Activated CD8-positive, alpha-beta T cell treated with anti-CD3 and anti-CD28 coated beads for 36 hours (primary cell): ENCODE measurements at regions not wholly inside any gene's neighbourhood (a gene's known extent, or its start where the extent isn't known, plus 50 kb on each side); places are given as distances from the start of the nearest gene placed in this dataset.

Experiments
- ATAC-seq: fragments of 200-7000 bp; cut with Tn5 transposase; one replicate; pipeline ENCODE4 v1.10.0; 2021; ENCODE audit warnings: mild to moderate bottlenecking, moderate library complexity
- CTCF ChIA-PET: fragments of 350-600 bp; sonication (Branson Sonifier 250); formaldehyde crosslinking; loops from one replicate; lab custom pipeline; 2021; ENCODE audit warnings: antibody characterized with exemption; lab: Charles Lee
- POLR2A ChIA-PET: fragments of 350-600 bp; sonication (Branson Sonifier 250); formaldehyde crosslinking; loops from one replicate; lab custom pipeline; 2021; ENCODE audit warnings: antibody characterized with exemption; lab: Charles Lee
- DNase-seq: peaks from one replicate; pipeline ENCODE4 v3.0.0-alpha.2; 2020
- H3K27ac Mint-ChIP-seq: one replicate; pipeline ENCODE4 v1.8.0; 2021; ENCODE audit warnings: mild to moderate bottlenecking, mixed read lengths
- H3K27me3 Mint-ChIP-seq: one replicate; pipeline ENCODE4 v1.8.0; 2021; ENCODE audit warnings: mixed read lengths
- H3K36me3 Mint-ChIP-seq: one replicate; pipeline ENCODE4 v1.8.0; 2021; ENCODE audit warnings: low read depth, mixed read lengths
- H3K4me1 Mint-ChIP-seq: one replicate; pipeline ENCODE4 v1.8.0; 2021; ENCODE audit warnings: low read depth, mixed read lengths
- H3K4me3 Mint-ChIP-seq: one replicate; pipeline ENCODE4 v1.8.0; 2021; ENCODE audit warnings: mild to moderate bottlenecking, moderate library complexity, mixed read lengths
- H3K9me3 Mint-ChIP-seq: one replicate; pipeline ENCODE4 v1.8.0; 2021; ENCODE audit warnings: mixed read lengths
- CTCF ChIP-seq: fragments of 200-600 bp; IDR thresholded peaks from one replicate; pipeline ENCODE4 v1.8.0; 2022; ENCODE audit warnings: antibody characterized with exemption, mild to moderate bottlenecking
- intact Hi-C: fragments of 100-400 bp; cut with micrococcal nuclease; formaldehyde crosslinking; loops from one replicate; pipeline ENCODE4 v1.10.0; 2022

GRCh38 chr2:150136401-150136800 is 351.1 kb downstream of the RND3 start:
- TF ChIP-seq CTCF, result no peak
- CTCF ChIA-PET, result no interaction called here
- no peaks in the 10 kb centered on the region for H3K36me3 Mint-ChIP-seq
- DNase-seq (no peak), ATAC-seq (no peak)
- no peaks in the 10 kb centered on the region for H3K27me3 Mint-ChIP-seq
- peaks cover 1% of the 10 kb centered on the region for H3K9me3 Mint-ChIP-seq
- H3K27ac Mint-ChIP-seq, result no peak overlapping the region
- no peaks in the 10 kb centered on the region for H3K4me1 Mint-ChIP-seq
- POLR2A ChIA-PET, result no interaction called here
- no peak overlapping the region for H3K4me3 Mint-ChIP-seq
- intact Hi-C loops, result no loop called here

GRCh38 chr2:150135223-150135883 is 352.1 kb downstream of the RND3 start:
- intact Hi-C loops, result no loop called here
- no peaks in the 10 kb centered on the region for H3K4me1 Mint-ChIP-seq
- H3K9me3 Mint-ChIP-seq, result peaks cover 1% of the 10 kb centered on the region
- no peak for DNase-seq
- H3K4me3 Mint-ChIP-seq, result no peak overlapping the region
- ChIA-PET POLR2A (interaction anchor here (0.6 kb wide), 1 partner anchor 1589 kb away, joined by 3 read pairs; no protein-coding TSS in a partner anchor), CTCF (no interaction called here)
- H3K27ac Mint-ChIP-seq, result no peak overlapping the region
- no peaks in the 10 kb centered on the region for H3K27me3 Mint-ChIP-seq
- no peaks in the 10 kb centered on the region for H3K36me3 Mint-ChIP-seq
- ATAC-seq, result no peak
- no peak for TF ChIP-seq CTCF

DNA sequence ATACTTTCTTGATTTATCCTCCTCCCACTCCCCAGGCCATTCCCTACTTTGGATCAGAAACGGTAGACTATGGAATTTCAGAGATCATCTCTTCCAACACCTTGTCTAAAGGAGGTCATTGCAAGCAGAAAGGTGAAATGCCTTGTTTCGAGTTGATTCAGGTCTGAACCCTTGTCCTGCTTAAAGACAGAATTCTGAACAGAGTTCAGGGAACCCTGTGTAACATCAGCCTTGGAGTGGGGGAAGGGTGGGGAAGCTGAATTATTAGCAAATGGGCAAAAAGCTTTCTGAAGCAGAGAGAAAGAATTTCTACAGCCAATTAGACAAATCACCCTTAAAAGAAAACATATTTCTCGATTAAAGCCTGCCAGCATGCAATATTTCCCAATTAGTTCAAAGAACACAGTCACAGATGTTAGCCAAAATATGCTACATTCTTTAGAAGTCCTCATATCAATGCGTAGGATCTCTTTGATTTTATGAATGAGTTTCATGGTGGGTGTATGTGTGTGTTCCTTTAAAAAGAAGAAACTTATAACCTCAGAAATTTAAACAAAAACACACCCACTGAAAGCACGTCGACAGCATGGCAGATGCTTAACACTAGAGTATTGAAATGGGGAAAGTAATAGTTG is 353.1 kb downstream of the RND3 start:
- CTCF ChIA-PET, result no interaction called here
- H3K9me3 Mint-ChIP-seq, result peaks cover 1% of the 10 kb centered on the region
- no peaks in the 10 kb centered on the region for H3K27me3 Mint-ChIP-seq
- no peak for ATAC-seq
- H3K4me1 Mint-ChIP-seq, result no peaks in the 10 kb centered on the region
- no peak for TF ChIP-seq CTCF
- intact Hi-C loops, result no loop called here
- POLR2A ChIA-PET, result no interaction called here
- DNase-seq, result no peak
- no peaks in the 10 kb centered on the region for H3K36me3 Mint-ChIP-seq
- H3K27ac Mint-ChIP-seq, result no peak overlapping the region
- no peak overlapping the region for H3K4me3 Mint-ChIP-seq

DNA sequence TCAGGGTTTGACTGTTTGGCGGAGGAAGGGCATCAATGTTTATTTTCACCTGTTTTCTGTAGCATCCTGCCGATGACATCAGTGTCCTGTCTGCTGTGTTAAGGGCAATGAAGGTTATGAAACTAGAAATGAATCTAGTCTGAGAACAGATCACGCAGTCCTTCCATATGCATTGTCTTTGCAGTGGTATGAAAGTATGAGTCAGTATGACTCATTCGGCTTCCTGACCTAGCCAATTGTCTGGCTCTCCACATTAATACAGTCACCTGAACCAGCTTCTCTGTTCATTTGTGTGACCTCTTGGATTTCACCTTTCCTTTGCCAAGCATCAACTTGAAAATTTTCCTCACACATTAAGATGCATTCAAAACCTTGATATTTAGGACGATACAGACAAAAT is 353.8 kb downstream of the RND3 start:
- TF ChIP-seq CTCF, result no peak
- CTCF ChIA-PET, result interaction anchor here (1.3 kb wide), 1 partner anchor 25 kb away, joined by 3 read pairs; no protein-coding TSS in a partner anchor
- POLR2A ChIA-PET, result no interaction called here
- ATAC-seq, result peak; percentile 89
- Mint-ChIP-seq H3K27ac (no peak overlapping the region), H3K4me1 (no peaks in the 10 kb centered on the region), H3K36me3 (no peaks in the 10 kb centered on the region), H3K4me3 (no peak overlapping the region), H3K9me3 (peaks cover 1% of the 10 kb centered on the region), H3K27me3 (no peaks in the 10 kb centered on the region)
- intact Hi-C loops, result no loop called here
- DNase-seq, result peak; percentile 23

DNA sequence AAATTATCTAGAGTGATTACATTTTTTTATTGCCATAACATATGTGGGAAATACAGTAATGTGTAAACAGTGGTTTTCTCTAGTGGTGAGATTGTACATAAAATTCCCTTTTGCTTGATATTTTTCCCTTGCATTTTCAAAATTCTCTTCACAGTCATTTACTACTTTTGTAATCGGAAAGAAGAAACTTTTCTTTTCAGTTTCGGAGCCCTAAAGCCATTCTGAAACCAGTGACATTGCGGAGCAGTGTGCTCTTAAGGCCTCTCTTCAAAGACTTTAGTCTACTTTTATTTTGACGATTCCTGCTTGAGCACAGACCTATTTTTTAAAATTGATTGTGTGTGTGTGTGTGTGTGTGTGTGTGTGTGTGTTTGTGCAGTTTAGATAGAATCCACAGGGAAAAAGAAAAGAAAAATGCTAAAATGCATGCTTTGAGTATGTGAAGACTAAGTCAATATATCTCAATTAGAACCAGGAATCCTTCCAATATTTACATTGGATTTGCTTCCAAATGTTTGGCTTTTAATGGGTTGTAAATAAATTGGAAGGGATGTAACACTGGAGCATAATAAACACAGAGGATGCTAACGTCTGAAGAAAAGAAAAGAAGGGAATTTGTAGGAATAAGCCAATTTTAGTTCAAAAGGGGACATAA is 357.4 kb downstream of the RND3 start:
- CTCF ChIA-PET, result no interaction called here
- POLR2A ChIA-PET, result no interaction called here
- intact Hi-C loops, result no loop called here
- H3K4me3 Mint-ChIP-seq, result no peak overlapping the region
- TF ChIP-seq CTCF, result no peak
- DNase-seq (no peak), ATAC-seq (no peak)
- no peaks in the 10 kb centered on the region for H3K4me1 Mint-ChIP-seq
- no peaks in the 10 kb centered on the region for H3K9me3 Mint-ChIP-seq
- no peaks in the 10 kb centered on the region for H3K36me3 Mint-ChIP-seq
- H3K27ac Mint-ChIP-seq, result no peak overlapping the region
- H3K27me3 Mint-ChIP-seq, result no peaks in the 10 kb centered on the region
